ENCODE measurements at regions not wholly inside any gene's neighbourhood (a gene's known extent, or its start where the extent isn't known, plus 50 kb on each side); places are given as distances from the start of the nearest gene placed in this dataset.
"Not testable (repeated sequence)": the region's sequence is repeated elsewhere in the genome, so short reads cannot be mapped to it uniquely, and the experiment has no call there.

DNA sequence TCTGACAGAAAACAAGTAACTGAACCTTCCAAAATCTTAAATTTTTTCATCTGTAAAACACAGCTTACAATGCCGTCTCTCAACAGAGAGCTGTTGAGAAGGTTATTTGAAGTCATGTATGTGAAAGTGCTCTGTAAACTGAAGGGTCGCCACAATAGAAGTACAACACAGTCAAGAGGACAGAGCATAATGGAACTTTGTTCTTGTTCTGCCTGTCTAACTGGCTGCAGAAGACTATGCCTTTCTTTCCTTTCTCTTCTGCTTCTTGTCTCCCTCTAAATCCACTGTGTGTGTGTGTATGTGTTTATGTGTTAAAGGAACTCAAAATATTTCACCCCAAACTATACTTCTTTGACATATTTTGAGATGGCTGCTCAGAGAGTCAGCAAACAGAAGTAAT lies 365.8 kb upstream of the RND3 start:
- no peak for DNase-seq

GRCh38 chr2:150850641-150851040 lies 363.2 kb upstream of the RND3 start:
- no peak for DNase-seq

DNA sequence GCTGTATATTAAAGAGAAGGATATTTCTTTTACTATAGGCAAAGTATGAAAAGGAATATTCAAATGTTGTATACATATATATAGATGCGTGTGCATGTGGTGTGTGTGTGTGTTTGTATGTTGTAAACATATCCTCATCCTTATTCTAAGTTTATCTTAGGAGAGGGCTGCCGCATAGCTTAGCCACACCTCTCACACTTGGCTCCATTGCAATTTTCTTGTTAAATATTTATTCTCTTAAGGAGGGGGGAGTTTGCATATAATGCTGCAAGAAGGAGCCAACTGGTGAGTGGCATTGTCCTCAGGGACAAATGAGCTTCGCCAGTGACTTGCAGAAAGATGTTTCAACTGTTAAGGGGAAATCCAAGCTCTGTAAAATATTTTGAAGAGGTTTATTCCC lies 360.1 kb upstream of the RND3 start:
- no peak for DNase-seq

- no peak for DNase-seq
Measured at GRCh38 chr2:150846691-150847090, 359.2 kb upstream of the RND3 start.

- no peak for DNase-seq
Measured at GRCh38 chr2:150832686-150833085, 345.2 kb upstream of the RND3 start.

- no peak for DNase-seq
Measured at GRCh38 chr2:150824118-150824517, 336.7 kb upstream of the RND3 start.

DNA sequence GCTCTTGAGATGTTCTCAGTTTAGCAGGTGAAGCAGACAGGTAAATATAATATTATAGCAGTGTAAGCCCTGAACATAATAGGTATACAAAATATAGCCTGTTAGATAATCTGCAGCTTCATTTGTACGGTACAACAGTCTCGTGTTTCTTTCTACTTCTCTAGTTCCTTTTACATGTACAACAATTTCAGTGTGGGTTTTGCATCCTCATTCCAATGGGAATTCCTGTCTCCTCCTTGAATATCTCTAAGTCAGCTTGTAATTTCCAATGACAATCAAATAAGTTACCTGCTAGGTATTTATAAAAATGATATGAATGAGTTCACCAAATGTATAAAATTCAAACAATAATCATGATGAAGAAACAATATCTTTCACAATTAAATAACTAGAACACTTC lies 330.0 kb upstream of the RND3 start:
- no peak for DNase-seq

DNA sequence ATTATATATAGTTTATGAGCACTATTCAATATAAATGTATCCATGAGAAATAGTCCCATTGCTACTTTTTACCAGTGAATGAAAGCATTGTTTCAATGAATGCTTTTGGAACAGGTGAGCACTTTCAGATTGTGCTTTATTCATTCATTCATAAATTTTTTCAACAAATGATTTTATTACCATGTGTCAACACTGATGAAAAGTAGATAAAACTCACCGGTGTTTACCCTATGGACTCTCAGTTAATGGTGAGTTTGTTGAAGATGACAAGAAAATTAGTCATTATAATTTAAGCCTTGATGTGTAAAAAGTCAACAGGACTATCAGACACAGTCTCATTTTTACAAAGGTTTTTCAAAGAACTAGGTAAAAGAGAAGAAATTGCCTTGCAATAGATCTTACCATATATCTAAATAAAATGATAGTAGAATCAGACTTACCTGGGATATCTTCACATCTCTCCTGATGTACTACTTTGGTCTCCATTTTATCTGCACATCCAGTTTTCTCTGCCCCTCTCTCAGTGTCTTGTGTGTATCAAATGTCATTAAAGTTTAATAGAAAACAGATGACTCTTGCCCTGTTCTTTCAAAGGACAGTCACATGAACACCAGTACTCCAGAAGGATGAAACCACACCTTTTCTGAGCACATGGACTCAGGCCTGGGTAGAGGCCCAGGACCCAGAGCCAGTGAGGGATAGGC lies 325.3 kb upstream of the RND3 start:
- no peak for DNase-seq

DNA sequence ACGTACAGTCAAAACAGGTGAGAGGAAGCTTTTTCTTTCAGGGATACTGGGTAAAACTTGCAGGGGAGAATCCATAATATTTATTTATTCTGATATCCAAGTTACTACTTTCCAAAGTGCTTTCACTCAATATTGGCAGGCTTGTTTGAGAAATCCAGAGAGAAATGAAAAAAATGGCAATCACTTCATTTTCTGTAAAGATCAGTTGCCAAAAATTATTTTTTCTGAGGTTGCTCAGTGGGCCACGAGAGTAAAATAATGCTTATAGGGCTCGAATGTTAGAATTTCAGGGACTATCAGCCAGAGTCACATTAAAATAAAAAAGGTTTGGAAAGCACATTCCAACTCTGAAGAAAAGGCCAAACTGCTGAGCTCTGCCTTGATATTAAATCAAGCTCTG lies 324.6 kb upstream of the RND3 start:
- peak; percentile 58 for DNase-seq

GRCh38 chr2:150811259-150811855 lies 323.9 kb upstream of the RND3 start:
- DNase-seq = peak; percentile 67

DNA sequence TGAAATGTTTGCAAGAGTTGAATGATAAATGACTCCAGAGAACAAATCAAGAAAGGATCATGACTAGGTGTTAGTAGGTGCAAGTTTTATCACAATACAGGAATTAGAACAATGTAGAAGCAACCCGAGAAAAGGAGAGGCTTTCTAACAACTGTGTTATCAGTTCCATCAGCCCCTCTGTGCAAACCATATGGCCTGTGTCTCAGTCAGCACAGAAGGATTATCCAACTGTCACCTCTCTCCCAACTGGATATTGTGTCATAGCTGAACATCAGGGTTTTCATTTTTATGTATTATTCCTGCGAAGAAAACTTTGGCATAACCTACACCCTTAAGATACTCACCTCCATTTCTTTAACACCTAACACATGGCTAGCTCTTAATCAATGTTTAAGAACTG lies 321.6 kb upstream of the RND3 start:
- DNase-seq = no peak

- no peak for DNase-seq
Measured at GRCh38 chr2:150806336-150806735, 318.9 kb upstream of the RND3 start.

GRCh38 chr2:150803689-150804398 lies 316.4 kb upstream of the RND3 start:
- no peak for DNase-seq

GRCh38 chr2:150802635-150803034 lies 315.2 kb upstream of the RND3 start:
- no peak for DNase-seq

- not testable (repeated sequence) for DNase-seq
Measured at GRCh38 chr2:150796236-150796635, 308.8 kb upstream of the RND3 start.

DNA sequence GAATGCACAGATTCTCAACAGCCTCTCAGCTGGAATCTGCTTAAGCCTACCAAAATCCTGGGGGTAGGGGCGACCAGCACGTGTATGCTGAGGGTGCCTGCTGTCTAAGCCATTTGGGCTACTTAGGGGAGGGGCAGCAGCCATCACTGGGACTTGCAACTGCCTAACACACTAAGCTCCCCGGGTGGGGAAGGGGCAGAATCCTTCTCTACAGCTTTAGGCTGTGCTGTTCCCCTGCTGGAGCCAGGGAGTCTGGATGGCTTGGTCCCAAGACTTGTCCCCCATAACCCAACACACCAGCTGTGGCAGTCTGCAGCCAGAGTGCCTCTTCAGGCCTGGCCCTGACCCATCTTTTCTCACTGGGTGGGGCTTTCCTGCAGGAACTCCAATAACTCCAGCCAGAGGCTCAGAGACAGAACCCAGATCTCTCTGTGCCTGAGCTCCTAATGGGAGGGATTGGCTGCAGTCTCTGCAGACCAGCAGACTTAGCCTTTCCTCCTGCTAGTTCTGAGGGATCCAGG lies 305.4 kb upstream of the RND3 start:
- DNase-seq = no peak

DNA sequence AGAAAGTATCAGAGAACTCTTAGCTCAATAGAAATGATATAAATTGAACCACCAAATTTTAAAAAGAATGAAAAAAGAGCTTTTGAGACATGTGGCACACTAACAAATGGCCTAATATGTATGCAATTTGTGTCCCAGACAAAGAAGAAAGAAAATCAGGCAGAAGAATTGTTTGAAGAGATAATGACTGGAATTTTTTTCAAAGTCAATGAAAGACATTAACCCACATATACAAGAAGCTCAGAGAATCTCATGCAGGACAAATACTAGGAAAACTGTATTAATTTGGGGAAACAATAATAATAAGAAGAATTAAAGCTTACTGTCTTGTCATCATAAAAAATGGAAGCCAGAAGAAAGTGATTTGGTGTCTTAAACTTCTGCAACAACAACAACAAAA lies 304.1 kb upstream of the RND3 start:
- no peak for DNase-seq

DNA sequence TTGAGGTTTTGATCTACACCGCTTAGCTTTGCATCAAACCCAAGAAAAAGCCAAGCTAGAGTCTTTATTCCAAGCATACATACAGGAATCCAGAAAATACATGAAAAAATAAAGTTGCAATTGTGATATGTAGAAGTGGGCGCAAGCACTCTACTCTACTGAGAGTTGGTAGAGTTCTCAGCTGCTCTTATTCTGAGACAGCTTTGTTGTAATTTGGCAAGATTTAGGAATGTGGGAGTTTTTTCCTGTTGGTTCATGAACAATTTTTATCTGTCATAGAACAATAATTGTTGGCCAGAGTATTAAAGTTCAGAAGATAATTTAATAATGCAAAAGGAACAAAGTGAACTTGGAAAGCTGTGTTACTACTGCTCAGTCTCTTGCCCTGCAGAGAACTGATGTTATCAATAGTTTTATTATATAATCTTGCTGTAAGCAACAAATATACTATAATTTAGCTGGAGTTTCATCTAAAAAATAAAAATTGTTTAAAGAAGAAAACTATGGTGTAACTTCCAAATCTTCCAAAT lies 302.0 kb upstream of the RND3 start:
- no peak for DNase-seq

GRCh38 chr2:150788426-150789140 lies 301.1 kb upstream of the RND3 start:
- DNase-seq = no peak

GRCh38 chr2:150787353-150788093 lies 300.1 kb upstream of the RND3 start:
- DNase-seq = no peak

DNA sequence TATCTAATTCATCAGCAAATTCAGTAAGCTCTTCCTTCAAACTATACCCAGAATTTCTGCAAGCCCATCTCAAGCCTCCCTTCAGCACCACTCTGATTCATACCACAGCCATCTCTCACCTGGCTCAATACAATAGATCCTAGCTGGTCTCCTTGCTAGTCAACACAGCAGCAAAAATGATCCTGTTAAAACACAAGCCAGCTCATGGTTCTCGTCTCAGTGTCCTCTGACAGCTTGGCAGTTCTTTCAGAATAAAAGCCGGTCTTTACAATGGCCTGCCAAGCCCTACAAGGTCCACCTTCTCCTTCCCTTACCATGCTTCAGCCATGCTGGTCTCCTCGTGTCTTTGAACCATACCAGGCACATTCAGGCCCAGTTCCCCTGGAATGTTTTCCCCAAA lies 296.9 kb upstream of the RND3 start:
- DNase-seq = no peak
